GM12872 (cell line): ENCODE measurements at regions not wholly inside any gene's neighbourhood (a gene's known extent, or its start where the extent isn't known, plus 50 kb on each side); places are given as distances from the start of the nearest gene placed in this dataset.
A peak's percentile ranks its signal among the peaks of the same experiment; 100 is the strongest.

Source experiments
- CTCF ChIP-seq: IDR thresholded peaks from 3 replicates; pipeline ENCODE4 v1.5.1; 2011; ENCODE audit warnings: low read depth, mild to moderate bottlenecking, low read length, moderate library complexity; ENCODE audit not compliant: insufficient read depth

GRCh38 chr12:105504286-105504685 lies 173.8 kb downstream of the C12orf75 start:
- TF ChIP-seq CTCF = peak; percentile 41; the same call in 2 of the 3 replicates

- no peak for TF ChIP-seq CTCF
Measured at GRCh38 chr12:105506678-105507310, 176.3 kb downstream of the C12orf75 start.

- TF ChIP-seq CTCF = no peak
Measured at GRCh38 chr12:105507311-105508038, 177.0 kb downstream of the C12orf75 start.

GRCh38 chr12:105508096-105508495 lies 177.6 kb downstream of the C12orf75 start:
- TF ChIP-seq CTCF = no peak

- TF ChIP-seq CTCF = no peak
Measured at GRCh38 chr12:105510526-105510925, 180.0 kb downstream of the C12orf75 start.

GRCh38 chr12:105522166-105522825 lies 191.8 kb downstream of the C12orf75 start:
- TF ChIP-seq CTCF = no peak
